B cell (primary cell): ENCODE measurements at regions not wholly inside any gene's neighbourhood (a gene's known extent, or its start where the extent isn't known, plus 50 kb on each side); places are given as distances from the start of the nearest gene placed in this dataset.

Source experiments
- ATAC-seq: fragments of 200-7000 bp; cut with Tn5 transposase; one replicate; pipeline ENCODE4 v1.10.0; 2021; ENCODE audit warnings: low read depth, mild to moderate bottlenecking, moderate number of reproducible peaks, moderate library complexity
- CTCF ChIA-PET: fragments of 350-600 bp; sonication (Branson Sonifier 250); formaldehyde crosslinking; loops from one replicate; lab custom pipeline; 2021; ENCODE audit warnings: antibody characterized with exemption, inconsistent platforms; lab: Charles Lee
- POLR2A ChIA-PET: fragments of 350-600 bp; sonication (Branson Sonifier 250); formaldehyde crosslinking; loops from one replicate; lab custom pipeline; 2021; ENCODE audit warnings: antibody characterized with exemption; lab: Charles Lee
- DNase-seq: peaks from one replicate; pipeline ENCODE4 v3.0.0; 2013
- H2AFZ ChIP-seq: 2 replicates; pipeline ENCODE4 v1.6.1; 2012; ENCODE audit warnings: mild to moderate bottlenecking, low read depth, low read length; ENCODE audit not compliant: insufficient read depth, poor library complexity, severe bottlenecking
- H3K27ac ChIP-seq, 2 donors: 1 replicate in 1 of 2; 2 replicates in 1 of 2; pipeline ENCODE4 v1.5.1; 2012 to 2013; ENCODE audit warnings: low read length in 2 of 2, mild to moderate bottlenecking in 2 of 2, moderate library complexity in 1 of 2
- H3K27me3 ChIP-seq, 4 experiments: fragments of 200-600 bp in 1 of 4; sonication (generic) in 1 of 4; replicated peaks in 1 of 4; 1 replicate in 2 of 4; 2 replicates in 2 of 4; pipeline versions ENCODE4 v1.6.1 to v1.7.0; 2013 to 2016; ENCODE audit warnings: low read length in 3 of 4, mild to moderate bottlenecking in 2 of 4, mixed read lengths in 1 of 4, moderate library complexity in 1 of 4; ENCODE audit not compliant: insufficient read depth in 4 of 4, control insufficient read depth in 3 of 4; ENCODE audit errors: control extremely low read depth in 1 of 4
- H3K36me3 ChIP-seq, 2 experiments: replicated peaks in 1 of 2; 1 replicate in 1 of 2; 2 replicates in 1 of 2; pipeline versions ENCODE4 v1.6.1 to v1.7.1; 2013; ENCODE audit warnings: low read length in 1 of 2; ENCODE audit not compliant: insufficient read depth in 2 of 2, control insufficient read depth in 1 of 2; ENCODE audit errors: control extremely low read depth in 1 of 2, extremely low read depth in 1 of 2
- H3K4me1 ChIP-seq, 2 donors: fragments of 200-600 bp in 1 of 2; sonication (generic) in 1 of 2; 1 replicate in 1 of 2; 2 replicates in 1 of 2; pipeline versions ENCODE4 v1.5.1 to v1.6.1; 2013 to 2017; ENCODE audit warnings: low read length in 2 of 2; ENCODE audit not compliant: control insufficient read depth in 2 of 2, insufficient read depth in 2 of 2
- H3K4me2 ChIP-seq: replicated peaks from 2 replicates; pipeline ENCODE3; 2012; ENCODE audit warnings: mild to moderate bottlenecking, low read depth, low read length; ENCODE audit not compliant: poor library complexity, severe bottlenecking
- H3K4me3 ChIP-seq, 5 experiments: fragments of 200-600 bp in 1 of 5; sonication (generic) in 1 of 5; 1 replicate in 3 of 5; 2 replicates in 2 of 5; pipeline versions ENCODE4 v1.5.1 to v1.7.0; 2011 to 2016; ENCODE audit warnings: low read length in 4 of 5, mild to moderate bottlenecking in 4 of 5, low read depth in 2 of 5, control low read depth in 1 of 5, moderate library complexity in 1 of 5; ENCODE audit not compliant: insufficient read depth in 1 of 5; ENCODE audit errors: control extremely low read depth in 1 of 5, extremely low read depth in 1 of 5
- H3K79me2 ChIP-seq: fragments of 200-600 bp; sonication (generic); one replicate; pipeline ENCODE4 v1.6.0; 2016; ENCODE audit warnings: low read length; ENCODE audit not compliant: control insufficient read depth, insufficient read depth
- H3K9ac ChIP-seq: fragments of 200-600 bp; sonication (generic); 2 replicates; pipeline ENCODE4 v1.6.1; 2017; ENCODE audit warnings: mild to moderate bottlenecking, low read length, moderate library complexity
- H3K9me3 ChIP-seq, 3 donors: one replicate each; pipeline versions ENCODE4 v1.6.1 to v1.7.1; 2013; ENCODE audit warnings: low read length in 2 of 3; ENCODE audit not compliant: control insufficient read depth in 2 of 3, insufficient read depth in 1 of 3; ENCODE audit errors: control extremely low read depth in 1 of 3
- H4K20me1 ChIP-seq: 2 replicates; pipeline ENCODE4 v1.6.0; 2012; ENCODE audit warnings: mild to moderate bottlenecking, low read length; ENCODE audit not compliant: insufficient read depth, control insufficient read depth, poor library complexity, severe bottlenecking
- H3K27ac Mint-ChIP-seq: one replicate; pipeline ENCODE4 v1.8.0; 2021; ENCODE audit warnings: mixed read lengths
- H3K27me3 Mint-ChIP-seq: one replicate; pipeline ENCODE4 v1.8.0; 2021; ENCODE audit warnings: mixed read lengths
- H3K4me1 Mint-ChIP-seq: one replicate; pipeline ENCODE4 v1.8.0; 2021; ENCODE audit warnings: mixed read lengths
- H3K4me3 Mint-ChIP-seq: one replicate; pipeline ENCODE4 v1.8.0; 2021; ENCODE audit warnings: mixed read lengths
- H3K9me3 Mint-ChIP-seq: one replicate; pipeline ENCODE4 v1.8.0; 2022; ENCODE audit warnings: mixed read lengths; ENCODE audit not compliant: insufficient read depth
- EZH2 ChIP-seq: IDR thresholded peaks from 2 replicates; pipeline ENCODE4 v1.6.1; 2012; ENCODE audit warnings: borderline replicate concordance, low read depth, mild to moderate bottlenecking, moderate library complexity, low read length; ENCODE audit not compliant: insufficient read depth, poor library complexity, severe bottlenecking
- WGBS: methylation state at CpG from one replicate; pipeline ENCODE4 v1.1.5; 2013; ENCODE audit warnings: missing lambda C conversion rate; ENCODE audit not compliant: insufficient coverage; 5-methylcytosine and 5-hydroxymethylcytosine counted together
- intact Hi-C: fragments of 100-400 bp; cut with micrococcal nuclease; formaldehyde crosslinking; loops from one replicate; pipeline ENCODE4 v1.10.0; 2022
- TF ChIP-seq, protein P1 (sequence below): fragments of 200-600 bp; IDR thresholded peaks from one replicate; pipeline ENCODE4 v1.8.0; 2022; ENCODE audit warnings: antibody characterized with exemption, mild to moderate bottlenecking

DNA sequence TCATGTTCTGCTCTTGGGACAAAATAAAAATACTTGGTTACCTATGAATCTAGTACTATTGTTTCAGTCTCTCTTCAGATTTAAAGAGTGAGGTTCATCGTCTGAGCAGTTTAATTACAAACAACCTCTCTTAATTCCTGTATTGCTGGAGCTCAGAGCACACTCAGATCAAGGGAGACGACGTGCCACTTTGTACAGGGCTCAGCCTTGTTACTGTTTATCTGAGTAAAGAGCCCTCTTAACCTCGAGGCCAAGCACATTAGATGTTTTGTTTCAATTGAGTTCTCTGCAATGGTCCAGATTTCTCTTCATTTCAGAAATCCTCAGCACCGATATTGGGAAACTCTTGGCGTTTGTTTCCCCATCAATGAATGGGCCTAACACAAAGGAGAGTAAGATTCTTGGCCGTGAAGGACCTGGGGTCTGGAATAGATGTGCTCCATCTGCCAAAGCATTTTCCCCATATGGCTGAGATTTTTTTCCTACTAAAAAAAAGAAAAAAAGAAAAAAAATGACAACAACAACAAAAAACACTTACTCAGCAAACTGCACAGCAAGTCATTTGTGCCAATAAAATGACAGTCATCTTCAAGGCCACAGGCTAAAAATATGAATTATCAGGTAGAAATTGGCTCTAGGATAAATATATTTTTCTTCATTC is 82.6 kb upstream of the CCN6 start:
- Histone ChIP-seq H3K27me3 (no peaks in the 10 kb centered on the region), H3K36me3 (no peaks in the 10 kb centered on the region), H2AFZ (no peak overlapping the region), H3K27ac (no peak overlapping the region), H3K4me3 (no peak overlapping the region), H3K9ac (no peak overlapping the region), H3K9me3 (no peaks in the 10 kb centered on the region), H4K20me1 (no peaks in the 10 kb centered on the region), H3K4me1 (no peaks in the 10 kb centered on the region), H3K4me2 (no peak overlapping the region), H3K79me2 (no peaks in the 10 kb centered on the region)
- no peak for DNase-seq
- ChIA-PET POLR2A (no interaction called here), CTCF (no interaction called here)
- Mint-ChIP-seq H3K4me1 (no peaks in the 10 kb centered on the region), H3K4me3 (no peak overlapping the region), H3K27ac (no peak overlapping the region), H3K9me3 (no peaks in the 10 kb centered on the region), H3K27me3 (peaks cover 20% of the 10 kb centered on the region)
- TF ChIP-seq EZH2: no peak
- TF ChIP-seq, protein P1, sequence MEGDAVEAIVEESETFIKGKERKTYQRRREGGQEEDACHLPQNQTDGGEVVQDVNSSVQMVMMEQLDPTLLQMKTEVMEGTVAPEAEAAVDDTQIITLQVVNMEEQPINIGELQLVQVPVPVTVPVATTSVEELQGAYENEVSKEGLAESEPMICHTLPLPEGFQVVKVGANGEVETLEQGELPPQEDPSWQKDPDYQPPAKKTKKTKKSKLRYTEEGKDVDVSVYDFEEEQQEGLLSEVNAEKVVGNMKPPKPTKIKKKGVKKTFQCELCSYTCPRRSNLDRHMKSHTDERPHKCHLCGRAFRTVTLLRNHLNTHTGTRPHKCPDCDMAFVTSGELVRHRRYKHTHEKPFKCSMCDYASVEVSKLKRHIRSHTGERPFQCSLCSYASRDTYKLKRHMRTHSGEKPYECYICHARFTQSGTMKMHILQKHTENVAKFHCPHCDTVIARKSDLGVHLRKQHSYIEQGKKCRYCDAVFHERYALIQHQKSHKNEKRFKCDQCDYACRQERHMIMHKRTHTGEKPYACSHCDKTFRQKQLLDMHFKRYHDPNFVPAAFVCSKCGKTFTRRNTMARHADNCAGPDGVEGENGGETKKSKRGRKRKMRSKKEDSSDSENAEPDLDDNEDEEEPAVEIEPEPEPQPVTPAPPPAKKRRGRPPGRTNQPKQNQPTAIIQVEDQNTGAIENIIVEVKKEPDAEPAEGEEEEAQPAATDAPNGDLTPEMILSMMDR: no peak
- intact Hi-C loops: no loop called here
- ATAC-seq: no peak
- 71% methylated on average over 3 of the region's 7 CpGs for WGBS

DNA sequence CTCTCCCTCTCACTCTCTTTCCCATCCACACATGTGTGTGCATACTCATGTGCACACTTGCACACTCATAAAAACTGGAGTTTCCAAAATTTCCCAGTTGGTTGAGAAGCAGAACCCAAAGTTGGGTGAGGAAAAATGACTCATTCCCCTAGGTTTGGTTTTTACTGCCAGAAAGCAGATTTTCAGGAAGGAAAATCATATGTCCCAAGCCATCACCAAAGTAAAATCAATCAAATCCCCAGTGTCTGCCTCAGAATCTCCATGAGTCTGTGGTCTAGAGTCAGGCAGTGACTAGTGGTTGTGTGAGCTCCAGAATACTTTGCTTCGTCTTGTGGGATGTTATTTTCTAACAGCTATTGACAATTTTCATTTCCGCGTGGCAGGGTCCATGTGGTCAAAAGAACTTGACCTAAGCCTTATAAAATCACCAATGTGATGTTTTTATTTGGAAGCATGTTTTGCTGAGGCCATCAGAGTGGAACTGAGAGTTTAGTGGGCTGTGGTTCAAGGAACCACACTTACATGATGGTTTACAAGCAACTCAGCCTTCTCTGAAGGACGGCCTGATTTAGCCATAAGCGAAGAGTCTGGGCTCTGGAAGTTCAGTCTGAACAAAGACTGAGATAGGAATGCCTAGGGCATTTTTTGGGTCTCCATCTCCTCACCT is 81.9 kb upstream of the CCN6 start:
- no peaks in the 10 kb centered on the region for H3K4me1 ChIP-seq
- H3K27ac ChIP-seq: no peak overlapping the region
- Mint-ChIP-seq H3K4me1 (no peaks in the 10 kb centered on the region), H3K27me3 (peaks cover 26% of the 10 kb centered on the region), H3K27ac (no peak overlapping the region), H3K9me3 (no peaks in the 10 kb centered on the region), H3K4me3 (no peak overlapping the region)
- ATAC-seq (no peak), DNase-seq (no peak)
- no peaks in the 10 kb centered on the region for H3K79me2 ChIP-seq
- H3K4me2 ChIP-seq: no peak overlapping the region
- no peak for TF ChIP-seq EZH2
- TF ChIP-seq, protein P1: no peak
- no peaks in the 10 kb centered on the region for H3K27me3 ChIP-seq
- WGBS: no CpG with 5 or more reads among the region's 5 CpGs
- no peak overlapping the region for H2AFZ ChIP-seq
- ChIA-PET POLR2A (no interaction called here), CTCF (no interaction called here)
- H3K9me3 ChIP-seq: no peaks in the 10 kb centered on the region
- intact Hi-C loops: no loop called here
- no peaks in the 10 kb centered on the region for H3K36me3 ChIP-seq
- no peaks in the 10 kb centered on the region for H4K20me1 ChIP-seq
- H3K9ac ChIP-seq: no peak overlapping the region
- H3K4me3 ChIP-seq: no peak overlapping the region
